ENCODE measurements at regions not wholly inside any gene's neighbourhood (a gene's known extent, or its start where the extent isn't known, plus 50 kb on each side); places are given as distances from the start of the nearest gene placed in this dataset.

DNA sequence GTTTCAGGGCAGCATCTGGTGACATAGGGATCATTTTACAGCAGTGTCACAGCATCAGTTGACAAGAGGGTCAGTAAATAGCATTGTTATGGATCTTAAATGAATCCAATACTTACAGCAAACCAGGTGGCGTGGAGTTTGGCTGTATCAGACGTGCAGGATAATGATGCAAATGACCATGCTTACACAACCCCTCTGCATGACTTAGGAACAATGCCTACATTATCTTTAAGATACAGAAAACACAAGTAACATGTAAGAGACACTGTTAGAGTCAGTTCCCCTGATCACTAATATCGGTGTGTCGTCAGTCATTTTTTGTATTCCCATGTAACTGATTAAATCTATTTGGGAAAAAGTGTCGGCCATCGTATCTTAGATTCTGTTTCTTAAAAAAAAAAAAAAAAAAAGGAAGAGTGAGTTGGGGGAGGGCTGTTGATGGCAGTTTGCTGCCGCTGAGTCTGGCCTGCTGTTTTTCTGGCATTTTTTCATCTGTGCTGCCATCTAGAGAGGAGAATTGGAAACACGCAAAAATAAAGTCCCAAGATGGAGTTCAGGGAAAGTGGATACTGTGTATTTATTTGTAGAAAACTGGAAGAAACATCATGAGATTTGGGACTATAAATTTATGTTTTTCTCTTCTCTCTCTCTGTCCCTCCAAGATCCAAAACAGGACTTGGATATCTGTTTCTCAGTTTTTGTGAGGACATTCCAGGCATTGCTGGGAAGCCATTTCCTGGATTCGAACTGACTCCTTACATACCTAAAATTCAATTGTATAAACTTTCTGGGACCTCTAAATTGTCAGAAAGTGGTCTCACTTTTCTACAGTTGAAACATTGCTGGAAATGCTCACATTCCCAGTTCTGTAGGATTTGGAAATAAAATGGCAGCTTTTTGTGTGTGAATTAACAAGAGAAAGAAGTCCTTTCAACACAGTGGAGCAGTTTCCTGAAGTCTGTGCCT lies 60.3 kb upstream of the AGPS start:
- Mint-ChIP-seq H3K4me1 (ENCODE audit: low read depth, unreplicated experiment) (peaks cover 27% of the 10 kb centered on the region), H3K4me3 (ENCODE audit: low read depth, unreplicated experiment) (no peak overlapping the region), H3K27ac (ENCODE audit: unreplicated experiment) (peak overlapping the region; percentile 34), H3K36me3 (ENCODE audit: insufficient read depth, unreplicated experiment) (peaks cover 2% of the 10 kb centered on the region), H3K27me3 (ENCODE audit: unreplicated experiment) (no peaks in the 10 kb centered on the region), H3K9me3 (ENCODE audit: low read depth, unreplicated experiment) (peaks cover 2% of the 10 kb centered on the region)
- TF ChIP-seq, protein P1, sequence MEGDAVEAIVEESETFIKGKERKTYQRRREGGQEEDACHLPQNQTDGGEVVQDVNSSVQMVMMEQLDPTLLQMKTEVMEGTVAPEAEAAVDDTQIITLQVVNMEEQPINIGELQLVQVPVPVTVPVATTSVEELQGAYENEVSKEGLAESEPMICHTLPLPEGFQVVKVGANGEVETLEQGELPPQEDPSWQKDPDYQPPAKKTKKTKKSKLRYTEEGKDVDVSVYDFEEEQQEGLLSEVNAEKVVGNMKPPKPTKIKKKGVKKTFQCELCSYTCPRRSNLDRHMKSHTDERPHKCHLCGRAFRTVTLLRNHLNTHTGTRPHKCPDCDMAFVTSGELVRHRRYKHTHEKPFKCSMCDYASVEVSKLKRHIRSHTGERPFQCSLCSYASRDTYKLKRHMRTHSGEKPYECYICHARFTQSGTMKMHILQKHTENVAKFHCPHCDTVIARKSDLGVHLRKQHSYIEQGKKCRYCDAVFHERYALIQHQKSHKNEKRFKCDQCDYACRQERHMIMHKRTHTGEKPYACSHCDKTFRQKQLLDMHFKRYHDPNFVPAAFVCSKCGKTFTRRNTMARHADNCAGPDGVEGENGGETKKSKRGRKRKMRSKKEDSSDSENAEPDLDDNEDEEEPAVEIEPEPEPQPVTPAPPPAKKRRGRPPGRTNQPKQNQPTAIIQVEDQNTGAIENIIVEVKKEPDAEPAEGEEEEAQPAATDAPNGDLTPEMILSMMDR (IDR thresholded peaks at IDR 0.05; ENCODE audit: unreplicated experiment), result peak; percentile 63
- DNase-seq, result peak; percentile 53
- intact Hi-C loops (cut with micrococcal nuclease; ENCODE audit: unreplicated experiment), result loop anchor here (1.0 to 10.0 kb wide), 3 partner anchors 66 to 422 kb away; no protein-coding TSS in a partner anchor
- no TSS peak for BruUV-seq (replicated peaks)
- CTCF ChIA-PET, result interaction anchor here (1.8 kb wide), 1 partner anchor 167 kb away, joined by 10 read pairs; no protein-coding TSS in a partner anchor

DNA sequence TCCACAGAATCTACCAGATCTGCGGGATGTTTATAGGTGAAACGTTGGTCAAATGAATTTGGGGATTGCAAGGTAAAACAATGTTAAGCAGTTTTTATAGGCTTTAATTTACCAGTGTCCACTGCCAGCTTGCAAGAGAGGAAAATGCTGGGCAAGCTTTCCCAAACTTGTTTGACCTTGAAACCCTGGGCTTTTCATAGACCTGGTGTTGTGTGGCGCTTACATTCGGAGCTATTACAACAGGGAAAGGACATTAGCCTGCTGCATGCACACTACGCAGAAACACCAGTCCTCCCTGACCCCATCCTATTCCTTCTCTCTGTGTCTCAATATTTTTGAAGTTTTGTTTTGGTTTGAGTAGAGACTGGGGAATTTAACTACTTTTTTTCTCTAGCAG lies 59.6 kb upstream of the AGPS start:
- Mint-ChIP-seq H3K4me1 (ENCODE audit: low read depth, unreplicated experiment) (peaks cover 34% of the 10 kb centered on the region), H3K9me3 (ENCODE audit: low read depth, unreplicated experiment) (peaks cover 2% of the 10 kb centered on the region), H3K27ac (ENCODE audit: unreplicated experiment) (no peak overlapping the region), H3K36me3 (ENCODE audit: insufficient read depth, unreplicated experiment) (peaks cover 9% of the 10 kb centered on the region), H3K27me3 (ENCODE audit: unreplicated experiment) (no peaks in the 10 kb centered on the region), H3K4me3 (ENCODE audit: low read depth, unreplicated experiment) (no peak overlapping the region)
- TF ChIP-seq, protein P1 (IDR thresholded peaks at IDR 0.05; ENCODE audit: unreplicated experiment), result no peak
- intact Hi-C loops (cut with micrococcal nuclease; ENCODE audit: unreplicated experiment), result loop anchor here (1.0 to 10.0 kb wide), 3 partner anchors 66 to 422 kb away; no protein-coding TSS in a partner anchor
- CTCF ChIA-PET, result interaction anchor here (1.4 to 1.8 kb wide), 2 partner anchors 70 to 168 kb away, joined by 6 to 10 read pairs; no protein-coding TSS in a partner anchor
- BruUV-seq (replicated peaks), result no TSS peak
- no peak for DNase-seq

DNA sequence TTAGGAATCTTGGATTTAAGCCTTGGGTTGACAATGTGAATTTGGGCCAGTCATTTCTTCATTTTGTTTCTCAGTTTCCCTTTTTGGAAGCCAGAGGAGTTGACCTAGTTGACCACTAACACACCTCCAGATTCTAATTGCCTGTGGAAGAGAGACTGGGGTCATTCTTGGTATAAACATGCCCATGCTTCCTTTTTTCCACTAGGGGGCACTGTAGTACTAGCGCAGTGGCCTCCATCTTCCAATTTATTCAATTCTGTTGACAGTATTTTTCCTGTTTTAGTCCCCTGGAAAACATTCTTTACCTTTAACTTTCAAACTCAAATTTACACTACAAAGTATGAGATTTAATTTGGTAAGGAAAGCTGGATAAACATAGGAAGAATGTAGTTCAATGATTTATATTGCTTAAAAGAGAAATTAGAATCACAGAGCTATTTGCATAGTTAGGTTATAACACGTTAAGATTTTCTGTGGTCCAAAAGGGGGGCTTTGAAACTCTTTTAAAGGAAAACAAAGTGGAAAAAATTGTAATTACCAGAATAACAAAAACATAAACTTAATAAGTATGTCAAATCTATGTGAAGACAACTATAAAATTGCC lies 57.5 kb upstream of the AGPS start:
- TF ChIP-seq, protein P1 (IDR thresholded peaks at IDR 0.05; ENCODE audit: unreplicated experiment), result peak; percentile 84
- intact Hi-C loops (cut with micrococcal nuclease; ENCODE audit: unreplicated experiment), result loop anchor here (1.0 to 10.0 kb wide), 5 partner anchors 62 to 420 kb away; no protein-coding TSS in a partner anchor
- Mint-ChIP-seq H3K4me3 (ENCODE audit: low read depth, unreplicated experiment) (no peak overlapping the region), H3K27me3 (ENCODE audit: unreplicated experiment) (no peaks in the 10 kb centered on the region), H3K4me1 (ENCODE audit: low read depth, unreplicated experiment) (peaks cover 43% of the 10 kb centered on the region), H3K27ac (ENCODE audit: unreplicated experiment) (peak overlapping the region; percentile 44), H3K9me3 (ENCODE audit: low read depth, unreplicated experiment) (no peaks in the 10 kb centered on the region), H3K36me3 (ENCODE audit: insufficient read depth, unreplicated experiment) (peaks cover 13% of the 10 kb centered on the region)
- CTCF ChIA-PET, result interaction anchor here (1.0 to 1.3 kb wide), 3 partner anchors 80 to 269 kb away, joined by 3 to 4 read pairs (median 3); no protein-coding TSS in a partner anchor
- no TSS peak for BruUV-seq (replicated peaks)
- DNase-seq, result peak; percentile 35

DNA sequence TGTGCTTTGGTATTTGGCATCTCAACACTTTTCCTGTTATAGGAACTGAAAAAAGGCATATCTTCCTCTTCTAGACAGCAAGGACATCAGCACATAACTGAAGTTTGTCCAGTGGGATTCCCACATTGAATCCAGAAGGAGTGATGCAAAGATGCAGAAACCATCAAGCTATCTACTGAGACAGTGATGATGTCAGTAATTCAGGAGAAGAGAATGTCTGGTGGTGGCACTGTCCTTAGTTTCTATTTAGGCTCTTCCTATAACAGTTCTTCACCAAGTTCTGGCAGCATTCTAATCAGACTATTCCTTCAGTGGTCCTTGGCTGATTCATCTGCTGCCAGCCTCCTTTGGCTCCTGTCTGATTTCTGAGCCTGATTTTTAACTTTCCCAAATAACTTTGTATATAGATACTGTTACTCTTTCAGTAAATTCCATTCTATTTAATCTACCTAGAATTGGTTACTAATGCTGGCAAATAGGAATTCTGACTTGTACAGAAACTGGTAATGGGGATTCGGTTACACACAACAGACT lies 56.6 kb upstream of the AGPS start:
- intact Hi-C loops (cut with micrococcal nuclease; ENCODE audit: unreplicated experiment), result loop anchor here (1.0 to 10.0 kb wide), 5 partner anchors 61 to 419 kb away; no protein-coding TSS in a partner anchor
- CTCF ChIA-PET, result interaction anchor here (1.0 to 1.7 kb wide), 3 partner anchors 79 to 268 kb away, joined by 3 to 8 read pairs (median 3); no protein-coding TSS in a partner anchor
- no peak overlapping the region for H3K27ac Mint-ChIP-seq (ENCODE audit: unreplicated experiment)
- DNase-seq, result no peak
- H3K4me1 Mint-ChIP-seq (ENCODE audit: low read depth, unreplicated experiment), result peaks cover 43% of the 10 kb centered on the region
- peaks cover 14% of the 10 kb centered on the region for H3K36me3 Mint-ChIP-seq (ENCODE audit: insufficient read depth, unreplicated experiment)
- no TSS peak for BruUV-seq (replicated peaks)
- no peak overlapping the region for H3K4me3 Mint-ChIP-seq (ENCODE audit: low read depth, unreplicated experiment)
- TF ChIP-seq, protein P1 (IDR thresholded peaks at IDR 0.05; ENCODE audit: unreplicated experiment), result no peak
- H3K27me3 Mint-ChIP-seq (ENCODE audit: unreplicated experiment), result no peaks in the 10 kb centered on the region
- no peaks in the 10 kb centered on the region for H3K9me3 Mint-ChIP-seq (ENCODE audit: low read depth, unreplicated experiment)
